ENCODE measurements at regions not wholly inside any gene's neighbourhood (a gene's known extent, or its start where the extent isn't known, plus 50 kb on each side); places are given as distances from the start of the nearest gene placed in this dataset.

DNA sequence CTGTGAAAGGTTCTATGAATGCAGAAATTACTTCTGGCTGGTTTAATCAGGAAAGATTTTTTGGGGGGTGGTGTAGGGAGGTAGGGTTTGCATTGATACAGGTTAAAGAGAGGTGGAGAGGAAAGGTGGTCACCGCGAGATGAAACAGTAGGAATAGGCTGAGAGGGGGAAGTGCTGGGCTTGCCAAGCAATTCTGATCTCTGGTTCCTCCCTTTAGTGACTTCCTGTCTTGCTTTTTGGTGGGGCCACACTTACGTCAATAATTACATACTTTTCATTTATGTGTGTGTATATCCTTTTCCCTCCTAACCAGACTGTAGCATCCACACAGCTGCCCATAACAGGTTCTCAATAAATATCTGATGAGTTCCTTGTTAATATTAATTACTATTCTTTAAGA lies 120.0 kb downstream of the CTNND1 start:
- Histone ChIP-seq H3K4me1 (ENCODE audit: insufficient read depth) (no peaks in the 10 kb centered on the region), H3K4me3 (no peak overlapping the region), H3K9me3 (ENCODE audit: low read depth) (no peaks in the 10 kb centered on the region), H2AFZ (no peak overlapping the region), H3K9me2 (replicated peaks; ENCODE audit: insufficient read depth) (no peaks in the 10 kb centered on the region), H3K36me3 (replicated peaks; ENCODE audit: insufficient read depth, low read depth) (no peaks in the 10 kb centered on the region), H3K79me2 (no peaks in the 10 kb centered on the region), H3K27ac (no peak overlapping the region), H4K20me1 (ENCODE audit: insufficient read depth, poor library complexity, severe bottlenecking) (no peaks in the 10 kb centered on the region), H3K27me3 (no peaks in the 10 kb centered on the region), H3K4me2 (no peak overlapping the region)
- DNase-seq (ENCODE audit: low spot score): no peak
- WGBS (ENCODE audit: low lambda C conversion rate, missing lambda C conversion rate): 85% methylated on average over 3 of the region's 3 CpGs
- no peak for TF ChIP-seq CTCF (IDR thresholded peaks at IDR 0.05; ENCODE audit: poor library complexity)

GRCh38 chr11:57883630-57884029 lies 122.0 kb downstream of the CTNND1 start:
- Histone ChIP-seq H3K36me3 (replicated peaks; ENCODE audit: insufficient read depth, low read depth) (no peaks in the 10 kb centered on the region), H3K9me3 (ENCODE audit: low read depth) (no peaks in the 10 kb centered on the region), H3K79me2 (no peaks in the 10 kb centered on the region), H3K27me3 (no peaks in the 10 kb centered on the region), H3K4me2 (no peak overlapping the region), H3K9me2 (replicated peaks; ENCODE audit: insufficient read depth) (no peaks in the 10 kb centered on the region), H3K4me1 (ENCODE audit: insufficient read depth) (no peaks in the 10 kb centered on the region), H4K20me1 (ENCODE audit: insufficient read depth, poor library complexity, severe bottlenecking) (no peaks in the 10 kb centered on the region), H2AFZ (no peak overlapping the region), H3K27ac (no peak overlapping the region), H3K4me3 (no peak overlapping the region)
- TF ChIP-seq CTCF (IDR thresholded peaks at IDR 0.05; ENCODE audit: poor library complexity): no peak
- no peak for TF ChIP-seq EZH2phosphoT487 (IDR thresholded peaks at IDR 0.05; ENCODE audit: low read depth, severe bottlenecking, unreplicated experiment)
- TF ChIP-seq EZH2 (IDR thresholded peaks at IDR 0.05; ENCODE audit: borderline replicate concordance): no peak
- WGBS (ENCODE audit: low lambda C conversion rate, missing lambda C conversion rate): 92% methylated on average over 1 of the region's 1 CpG
- DNase-seq (ENCODE audit: low spot score): no peak

GRCh38 chr11:57885298-57886050 lies 123.9 kb downstream of the CTNND1 start:
- peak; percentile 38 for DNase-seq (ENCODE audit: low spot score)
- Histone ChIP-seq H3K36me3 (replicated peaks; ENCODE audit: insufficient read depth, low read depth) (no peaks in the 10 kb centered on the region), H3K4me2 (no peak overlapping the region), H2AFZ (no peak overlapping the region), H3K27ac (no peak overlapping the region), H3K9me2 (replicated peaks; ENCODE audit: insufficient read depth) (no peaks in the 10 kb centered on the region), H4K20me1 (ENCODE audit: insufficient read depth, poor library complexity, severe bottlenecking) (no peaks in the 10 kb centered on the region), H3K79me2 (no peaks in the 10 kb centered on the region), H3K4me3 (no peak overlapping the region), H3K27me3 (no peaks in the 10 kb centered on the region), H3K9me3 (ENCODE audit: low read depth) (no peaks in the 10 kb centered on the region), H3K4me1 (ENCODE audit: insufficient read depth) (no peaks in the 10 kb centered on the region)
- TF ChIP-seq EZH2phosphoT487 (IDR thresholded peaks at IDR 0.05; ENCODE audit: low read depth, severe bottlenecking, unreplicated experiment) (no peak), CTCF (IDR thresholded peaks at IDR 0.05; ENCODE audit: poor library complexity) (no peak), EZH2 (IDR thresholded peaks at IDR 0.05; ENCODE audit: borderline replicate concordance) (no peak)
- 60% methylated on average over 5 of the region's 5 CpGs for WGBS (ENCODE audit: low lambda C conversion rate, missing lambda C conversion rate)
